ENCODE measurements at regions not wholly inside any gene's neighbourhood (a gene's known extent, or its start where the extent isn't known, plus 50 kb on each side); places are given as distances from the start of the nearest gene placed in this dataset.

- TF ChIP-seq CTCF (IDR thresholded peaks at IDR 0.05; ENCODE audit: control extremely low read depth, extremely low read depth), result no peak
- peaks cover 0 to 1% (median 0%) of the 10 kb centered on the region in 4 donors for H3K9me3 ChIP-seq (ENCODE audit: control insufficient read depth in 4 of 4, insufficient read depth in 3 of 4, low read length in 3 of 4)
- no peak overlapping the region for H3K4me3 ChIP-seq
- H3K36me3 ChIP-seq (ENCODE audit: control insufficient read depth in 4 of 4, insufficient read depth in 4 of 4, low read length in 4 of 4), result peaks cover 3 to 12% (median 6%) of the 10 kb centered on the region in 4 donors
- no peak overlapping the region for H3K9ac ChIP-seq (ENCODE audit: insufficient read depth in 1 of 2, low read length in 2 of 2)
- H3K27ac ChIP-seq (ENCODE audit: low read depth in 1 of 2, low read length in 1 of 2), result no peak overlapping the region
- ATAC-seq (ENCODE audit: insufficient read depth, low FRiP score), result no peak
- 89 to 97% methylated on average over 1 of the region's 1 CpG for WGBS, 2 donors
- no peaks in the 10 kb centered on the region for H3K27me3 ChIP-seq (ENCODE audit: control insufficient read depth in 3 of 3, insufficient read depth in 3 of 3, low read length in 2 of 3)
- H3K4me1 ChIP-seq (ENCODE audit: control insufficient read depth in 5 of 5, insufficient read depth in 5 of 5, low read length in 5 of 5), result peaks cover 0 to 17% (median 2%) of the 10 kb centered on the region in 5 donors
- peak in 1 of 3 donors; percentile 37 for DNase-seq
Measured at GRCh38 chr17:63344383-63344782, 101.7 kb downstream of the CYB561 start.

DNA sequence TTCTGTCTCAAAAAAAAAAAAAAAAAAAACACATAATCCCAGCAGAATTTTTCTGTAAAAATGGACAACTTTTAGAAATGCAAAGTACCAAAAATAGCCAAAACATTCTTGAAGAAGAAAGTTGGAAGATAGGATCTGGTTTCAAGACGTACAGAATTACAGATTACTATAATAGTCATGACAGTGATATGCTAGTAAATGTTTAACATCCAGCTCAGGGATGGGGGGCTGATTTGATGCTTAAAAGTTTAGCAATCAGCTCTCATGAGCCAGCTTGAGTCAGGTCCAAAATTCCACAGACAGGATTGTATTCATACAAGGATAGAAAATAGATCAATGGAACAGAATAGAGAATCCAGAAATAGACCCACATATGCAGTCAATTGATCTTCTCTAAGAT is 100.5 kb downstream of the CYB561 start:
- H3K9ac ChIP-seq (ENCODE audit: insufficient read depth in 1 of 2, low read length in 2 of 2), result no peak overlapping the region
- peaks cover 3 to 11% (median 4%) of the 10 kb centered on the region in 4 donors for H3K36me3 ChIP-seq (ENCODE audit: control insufficient read depth in 4 of 4, insufficient read depth in 4 of 4, low read length in 4 of 4)
- no peak for TF ChIP-seq CTCF (IDR thresholded peaks at IDR 0.05; ENCODE audit: control extremely low read depth, extremely low read depth)
- H3K27me3 ChIP-seq (ENCODE audit: control insufficient read depth in 3 of 3, insufficient read depth in 3 of 3, low read length in 2 of 3), result no peaks in the 10 kb centered on the region
- H3K4me1 ChIP-seq (ENCODE audit: control insufficient read depth in 5 of 5, insufficient read depth in 5 of 5, low read length in 5 of 5), result peaks cover 0 to 27% (median 2%) of the 10 kb centered on the region in 5 donors
- WGBS, 2 donors, result 71 to 90% methylated on average over 1 of the region's 1 CpG
- H3K27ac ChIP-seq (ENCODE audit: low read depth in 1 of 2, low read length in 1 of 2), result no peak overlapping the region
- no peak overlapping the region for H3K4me3 ChIP-seq
- ATAC-seq (ENCODE audit: insufficient read depth, low FRiP score), result no peak
- peaks cover 0 to 1% (median 0%) of the 10 kb centered on the region in 4 donors for H3K9me3 ChIP-seq (ENCODE audit: control insufficient read depth in 4 of 4, insufficient read depth in 3 of 4, low read length in 3 of 4)
- peak in 2 of 3 donors; percentile 47 to 68 for DNase-seq

- Histone ChIP-seq H3K9me3 (ENCODE audit: control insufficient read depth in 4 of 4, insufficient read depth in 3 of 4, low read length in 3 of 4) (peaks cover 0 to 1% (median 0%) of the 10 kb centered on the region in 4 donors), H3K9ac (ENCODE audit: insufficient read depth in 1 of 2, low read length in 2 of 2) (no peak overlapping the region), H3K27ac (ENCODE audit: low read depth in 1 of 2, low read length in 1 of 2) (no peak overlapping the region), H3K36me3 (ENCODE audit: control insufficient read depth in 4 of 4, insufficient read depth in 4 of 4, low read length in 4 of 4) (peaks cover 3 to 11% (median 4%) of the 10 kb centered on the region in 4 donors), H3K27me3 (ENCODE audit: control insufficient read depth in 3 of 3, insufficient read depth in 3 of 3, low read length in 2 of 3) (no peaks in the 10 kb centered on the region), H3K4me3 (no peak overlapping the region), H3K4me1 (ENCODE audit: control insufficient read depth in 5 of 5, insufficient read depth in 5 of 5, low read length in 5 of 5) (peaks cover 0 to 27% (median 2%) of the 10 kb centered on the region in 5 donors)
- 88 to 94% methylated on average over 2 of the region's 2 CpGs for WGBS, 2 donors
- ATAC-seq (ENCODE audit: insufficient read depth, low FRiP score) (no peak), DNase-seq (no peak)
- no peak for TF ChIP-seq CTCF (IDR thresholded peaks at IDR 0.05; ENCODE audit: control extremely low read depth, extremely low read depth)
Measured at GRCh38 chr17:63347475-63347874, 98.6 kb downstream of the CYB561 start.

DNA sequence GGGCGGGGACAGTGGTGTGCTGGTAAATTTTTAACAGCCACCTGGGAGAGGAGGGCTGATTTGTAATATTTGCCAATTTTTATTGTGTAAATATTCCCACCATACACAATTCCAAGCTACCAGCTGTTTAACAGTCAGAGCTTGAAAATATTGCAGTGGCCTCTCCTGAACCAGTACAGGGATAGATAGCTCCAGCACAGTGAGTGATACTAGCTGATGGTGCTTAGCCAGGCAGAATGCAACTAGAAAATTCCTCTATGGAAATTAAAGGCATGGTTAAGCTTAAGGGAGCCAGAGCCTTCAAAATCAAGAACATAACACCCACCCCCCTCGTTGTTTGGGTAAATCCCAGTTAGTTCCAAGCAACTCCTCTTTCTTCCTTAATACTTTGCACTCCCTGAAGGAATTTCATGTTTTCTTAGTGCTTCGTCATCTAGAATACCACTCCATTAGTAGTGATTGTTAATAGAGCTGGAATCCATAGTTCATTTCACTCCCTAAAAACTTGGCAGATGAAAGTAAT is 96.6 kb downstream of the CYB561 start:
- DNase-seq (peak in 2 of 3 donors; percentile 41 to 59), ATAC-seq (ENCODE audit: insufficient read depth, low FRiP score) (no peak)
- TF ChIP-seq CTCF (IDR thresholded peaks at IDR 0.05; ENCODE audit: control extremely low read depth, extremely low read depth), result no peak
- Histone ChIP-seq H3K4me1 (ENCODE audit: control insufficient read depth in 5 of 5, insufficient read depth in 5 of 5, low read length in 5 of 5) (peaks cover 0 to 28% (median 2%) of the 10 kb centered on the region in 5 donors), H3K9me3 (ENCODE audit: control insufficient read depth in 4 of 4, insufficient read depth in 3 of 4, low read length in 3 of 4) (peaks cover 0 to 1% (median 0%) of the 10 kb centered on the region in 4 donors), H3K27me3 (ENCODE audit: control insufficient read depth in 3 of 3, insufficient read depth in 3 of 3, low read length in 2 of 3) (no peaks in the 10 kb centered on the region), H3K36me3 (ENCODE audit: control insufficient read depth in 4 of 4, insufficient read depth in 4 of 4, low read length in 4 of 4) (peaks cover 3 to 11% (median 4%) of the 10 kb centered on the region in 4 donors), H3K4me3 (no peak overlapping the region), H3K27ac (ENCODE audit: low read depth in 1 of 2, low read length in 1 of 2) (no peak overlapping the region), H3K9ac (ENCODE audit: insufficient read depth in 1 of 2, low read length in 2 of 2) (no peak overlapping the region)
- 80 to 89% methylated on average over 3 of the region's 3 CpGs for whole genome bisulfite sequencing, 2 donors
